IMR-90 (cell line): ENCODE measurements at regions not wholly inside any gene's neighbourhood (a gene's known extent, or its start where the extent isn't known, plus 50 kb on each side); places are given as distances from the start of the nearest gene placed in this dataset.

Source experiments
- ATAC-seq: fragments of 200-7000 bp; cut with Tn5 transposase; 2 replicates; pipeline ENCODE4 v1.9.1; 2020; ENCODE audit warnings: low read depth, mild to moderate bottlenecking, moderate library complexity
- BruUV-seq: library from RNA; stranded (reverse); fragments of 400-500 nt; replicated peaks from 2 replicates; lab custom pipeline; 2021; lab: Mats Ljungman, UMichigan
- CTCF ChIA-PET: fragments of 300-600 bp; formaldehyde crosslinking; extraction: SDS; loops from one replicate; lab custom pipeline; 2021; ENCODE audit warnings: antibody characterized with exemption; lab: Yijun Ruan, JAX
- POLR2A ChIA-PET: fragments of 300-600 bp; sonication (Branson Sonifier 250); formaldehyde crosslinking; loops from one replicate; lab custom pipeline; 2022; ENCODE audit warnings: antibody characterized with exemption; ENCODE audit not compliant: unreplicated experiment; lab: Charles Lee
- DNase-seq: peaks from one replicate; pipeline ENCODE4 v3.0.0; 2013
- H2AFZ ChIP-seq: replicated peaks from 2 replicates; pipeline ENCODE3; 2013; ENCODE audit warnings: low read length, mild to moderate bottlenecking; ENCODE audit not compliant: poor library complexity
- H2AK5ac ChIP-seq: 2 replicates; pipeline ENCODE4 v1.6.1; 2013; ENCODE audit warnings: low read depth, low read length, inconsistent platforms
- H2AK9ac ChIP-seq: replicated peaks from 2 replicates; pipeline ENCODE3; 2013; ENCODE audit warnings: mild to moderate bottlenecking, low read depth, low read length, moderate library complexity; ENCODE audit not compliant: poor library complexity
- H2BK120ac ChIP-seq: 2 replicates; pipeline ENCODE4 v1.6.1; 2013; ENCODE audit warnings: low read depth, low read length, inconsistent platforms
- H2BK15ac ChIP-seq: 3 replicates; pipeline ENCODE4 v1.6.1; 2013; ENCODE audit warnings: low read depth, low read length, inconsistent platforms
- H2BK20ac ChIP-seq: 2 replicates; pipeline ENCODE4 v1.6.1; 2013; ENCODE audit warnings: low read depth, mild to moderate bottlenecking, inconsistent platforms, low read length, moderate library complexity
- H2BK5ac ChIP-seq: 2 replicates; pipeline ENCODE4 v1.6.1; 2013; ENCODE audit warnings: mild to moderate bottlenecking, low read depth, low read length, inconsistent platforms; ENCODE audit not compliant: poor library complexity, severe bottlenecking
- H3K14ac ChIP-seq: replicated peaks from 2 replicates; pipeline ENCODE4 v1.6.1; 2013; ENCODE audit warnings: low read depth, low read length, inconsistent platforms
- H3K18ac ChIP-seq: 2 replicates; pipeline ENCODE4 v1.6.1; 2013; ENCODE audit warnings: low read depth, low read length, control low read depth
- H3K23ac ChIP-seq: 2 replicates; pipeline ENCODE4 v1.6.1; 2013; ENCODE audit warnings: low read depth, low read length, inconsistent platforms
- H3K27ac ChIP-seq: 2 replicates; pipeline ENCODE4 v1.5.1; 2013; ENCODE audit warnings: mild to moderate bottlenecking, control low read depth, low read length; ENCODE audit not compliant: insufficient read depth
- H3K27me3 ChIP-seq: 2 replicates; pipeline ENCODE4 v1.6.1; 2013; ENCODE audit warnings: low read length; ENCODE audit not compliant: control insufficient read depth, insufficient read depth
- H3K36me3 ChIP-seq: 2 replicates; pipeline ENCODE4 v1.6.1; 2013; ENCODE audit warnings: low read length, mixed read lengths; ENCODE audit not compliant: control insufficient read depth, insufficient read depth
- H3K4ac ChIP-seq: 2 replicates; pipeline ENCODE4 v1.6.1; 2013; ENCODE audit warnings: low read depth, low read length, inconsistent platforms
- H3K4me1 ChIP-seq: 2 replicates; pipeline ENCODE4 v1.6.1; 2013; ENCODE audit warnings: low read length, mixed read lengths; ENCODE audit not compliant: control insufficient read depth, insufficient read depth
- H3K4me2 ChIP-seq: 2 replicates; pipeline ENCODE4 v1.6.1; 2013; ENCODE audit warnings: low read depth, mild to moderate bottlenecking, control low read depth, low read length, moderate library complexity
- H3K4me3 ChIP-seq: 2 replicates; pipeline ENCODE4 v1.5.1; 2013; ENCODE audit warnings: low read depth, mild to moderate bottlenecking, control low read depth, low read length, moderate library complexity; ENCODE audit not compliant: insufficient read depth
- H3K56ac ChIP-seq: 2 replicates; pipeline ENCODE4 v1.6.1; 2013; ENCODE audit warnings: low read length, inconsistent platforms; ENCODE audit not compliant: insufficient read depth; ENCODE audit errors: extremely low read depth
- H3K79me1 ChIP-seq, 2 experiments: 2 replicates each; pipeline ENCODE4 v1.6.1; 2013; ENCODE audit warnings: low read length in 2 of 2, inconsistent platforms in 1 of 2, low read depth in 1 of 2
- H3K9ac ChIP-seq: 2 replicates; pipeline ENCODE4 v1.6.1; 2013; ENCODE audit warnings: low read depth, low read length, control low read depth
- H3K9me1 ChIP-seq: 2 replicates; pipeline ENCODE4 v1.6.1; 2013; ENCODE audit warnings: low read length, inconsistent platforms; ENCODE audit not compliant: insufficient read depth
- H3K9me3 ChIP-seq: 2 replicates; pipeline ENCODE4 v1.6.1; 2013; ENCODE audit warnings: low read length; ENCODE audit not compliant: control insufficient read depth, insufficient read depth
- H4K20me1 ChIP-seq: 2 replicates; pipeline ENCODE4 v1.6.1; 2013; ENCODE audit warnings: low read length, inconsistent platforms; ENCODE audit not compliant: insufficient read depth
- H4K5ac ChIP-seq: 2 replicates; pipeline ENCODE4 v1.6.1; 2013; ENCODE audit warnings: mild to moderate bottlenecking, low read depth, low read length, control low read depth
- H4K8ac ChIP-seq, 2 experiments: 2 replicates each; pipeline ENCODE4 v1.6.1; 2013; ENCODE audit warnings: low read depth in 2 of 2, low read length in 2 of 2, control low read depth in 1 of 2, inconsistent platforms in 1 of 2
- H4K91ac ChIP-seq: 2 replicates; pipeline ENCODE4 v1.6.1; 2013; ENCODE audit warnings: low read depth, low read length, inconsistent platforms; ENCODE audit not compliant: insufficient read depth
- BHLHE40 ChIP-seq: fragments of 150-350 bp; IDR thresholded peaks from 2 replicates; pipeline ENCODE4 v1.6.1; 2016; ENCODE audit warnings: mild to moderate bottlenecking, low read depth, low read length
- CEBPB ChIP-seq: IDR thresholded peaks from 2 replicates; pipeline ENCODE4 v1.6.1; 2012; ENCODE audit warnings: low read depth, low read length, improper control_type of control experiment
- CHD1 ChIP-seq: IDR thresholded peaks from 2 replicates; pipeline ENCODE4 v1.6.1; 2012; ENCODE audit warnings: low read depth, low read length, improper control_type of control experiment
- FOS ChIP-seq: fragments of 150-350 bp; IDR thresholded peaks from 2 replicates; pipeline ENCODE4 v1.6.1; 2016; ENCODE audit warnings: low read depth, low read length
- MAFK ChIP-seq: IDR thresholded peaks from 2 replicates; pipeline ENCODE4 v1.6.1; 2012; ENCODE audit warnings: low read depth, low read length, improper control_type of control experiment
- MAZ ChIP-seq: IDR thresholded peaks from 2 replicates; pipeline ENCODE4 v1.6.1; 2012; ENCODE audit warnings: low read depth, mild to moderate bottlenecking, low read length, improper control_type of control experiment, moderate library complexity, borderline replicate concordance
- MXI1 ChIP-seq: IDR thresholded peaks from 2 replicates; pipeline ENCODE4 v1.6.1; 2012; ENCODE audit warnings: low read depth, mild to moderate bottlenecking, low read length, moderate library complexity, borderline replicate concordance
- NFE2L2 ChIP-seq: fragments of 150-350 bp; IDR thresholded peaks from 2 replicates; pipeline ENCODE4 v1.6.1; 2016; ENCODE audit warnings: low read depth, mild to moderate bottlenecking, low read length
- POLR2A ChIP-seq: IDR thresholded peaks from 2 replicates; pipeline ENCODE4 v1.6.1; 2012; ENCODE audit warnings: mild to moderate bottlenecking, low read depth, low read length
- RAD21 ChIP-seq: IDR thresholded peaks from 2 replicates; pipeline ENCODE4 v1.6.1; 2012; ENCODE audit warnings: low read length, improper control_type of control experiment
- RCOR1 ChIP-seq: IDR thresholded peaks from 2 replicates; pipeline ENCODE4 v1.6.1; 2012; ENCODE audit warnings: mild to moderate bottlenecking, low read length, improper control_type of control experiment; ENCODE audit not compliant: insufficient replicate concordance
- RFX5 ChIP-seq: IDR thresholded peaks from 2 replicates; pipeline ENCODE4 v1.8.0; 2012; ENCODE audit warnings: low read depth, mild to moderate bottlenecking, low read length, moderate library complexity
- SMC3 ChIP-seq: fragments of 150-350 bp; IDR thresholded peaks from 2 replicates; pipeline ENCODE4 v1.6.1; 2016; ENCODE audit warnings: low read depth, mild to moderate bottlenecking, antibody characterized with exemption, low read length, moderate library complexity
- WGBS, 2 experiments: methylation state at CpG; one replicate each; pipeline versions ENCODE4 v1.1.5 to v1.1.7; 2013; ENCODE audit warnings: missing lambda C conversion rate in 2 of 2; ENCODE audit not compliant: insufficient read length in 1 of 2; ENCODE audit errors: extremely low coverage in 2 of 2; 5-methylcytosine and 5-hydroxymethylcytosine counted together
- dilution Hi-C: fragments of 300-500 bp; cut with HindIII; formaldehyde crosslinking; loops from one replicate; pipeline ENCODE4 v1.14.3; 2018; ENCODE audit warnings: low sequenced_read_pairs; ENCODE audit not compliant: unreplicated experiment
- in situ Hi-C: fragments of 300-500 bp; cut with MboI; formaldehyde crosslinking; loops from 3 replicates; pipeline ENCODE4 v1.14.3; 2019; ENCODE audit warnings: low sequenced_read_pairs, inconsistent platforms, mixed read lengths
- intact Hi-C: fragments of 100-400 bp; cut with micrococcal nuclease; formaldehyde crosslinking; loops from 2 replicates; pipeline ENCODE4 v1.10.0; 2022
- TF ChIP-seq, protein P1 (sequence below): fragments of 150-350 bp; IDR thresholded peaks from 2 replicates; pipeline ENCODE4 v1.6.1; 2017; ENCODE audit warnings: mild to moderate bottlenecking, antibody characterized with exemption, low read length, low read depth
- TF ChIP-seq, protein P2 (sequence below): conservative IDR thresholded peaks from 2 replicates; pipeline ENCODE4 v1.5.1; 2012; ENCODE audit warnings: mild to moderate bottlenecking, low read depth, low read length, improper control_type of control experiment
- TF ChIP-seq, protein P3 (sequence below): fragments of 150-350 bp; IDR thresholded peaks from 2 replicates; pipeline ENCODE4 v1.6.1; 2016; ENCODE audit warnings: low read depth, mild to moderate bottlenecking, low read length, moderate library complexity, borderline replicate concordance

DNA sequence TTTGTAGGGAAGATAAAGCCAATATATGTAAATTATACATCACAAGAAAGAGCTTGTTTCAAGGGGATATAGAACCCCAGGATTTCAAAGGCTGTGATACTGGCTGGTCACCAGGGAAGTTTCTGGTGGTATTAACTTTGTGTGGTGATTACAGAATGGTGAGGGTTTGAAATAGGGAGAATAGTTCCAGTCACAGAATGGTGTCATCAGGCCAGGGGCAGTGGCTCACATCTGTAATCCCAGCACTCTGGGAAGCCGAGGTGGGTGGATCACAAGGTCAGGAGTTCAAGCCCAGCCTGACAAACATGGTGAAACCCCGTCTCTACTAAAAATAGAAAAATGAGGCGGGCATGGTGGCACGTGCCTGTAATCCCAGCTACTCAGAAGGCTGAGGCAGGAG lies 183.8 kb upstream of the XYLT1 start:
- Histone ChIP-seq H3K79me1 (no peaks in the 10 kb centered on the region), H3K56ac (no peak overlapping the region), H3K4me2 (no peak overlapping the region), H2BK5ac (no peak overlapping the region), H3K27me3 (no peaks in the 10 kb centered on the region; the same call in 1 of the 2 replicates), H3K4me1 (no peaks in the 10 kb centered on the region), H2BK15ac (no peak overlapping the region), H4K5ac (no peak overlapping the region), H4K20me1 (no peaks in the 10 kb centered on the region), H2AK9ac (no peak overlapping the region), H3K4ac (no peak overlapping the region), H3K18ac (no peak overlapping the region), H3K36me3 (no peaks in the 10 kb centered on the region), H4K91ac (no peak overlapping the region), H3K9ac (no peak overlapping the region), H3K9me3 (no peaks in the 10 kb centered on the region), H2BK20ac (no peak overlapping the region), H4K8ac (no peak overlapping the region), H2AFZ (no peak overlapping the region), H2BK120ac (no peak overlapping the region), H3K27ac (no peak overlapping the region), H3K23ac (no peak overlapping the region), H3K9me1 (no peaks in the 10 kb centered on the region), H3K14ac (no peak overlapping the region), H3K4me3 (no peak overlapping the region), H2AK5ac (no peak overlapping the region)
- BruUV-seq: no TSS peak
- DNase-seq (no peak), ATAC-seq (no peak)
- ChIA-PET CTCF (no interaction called here), POLR2A (no interaction called here)
- WGBS, 2 experiments: 20% methylated on average over 1 of the region's 4 CpGs; no CpG with 5 or more reads in 1 of the 2 experiments
- intact Hi-C loops: no loop called here
- TF ChIP-seq MXI1 (no peak), RFX5 (no peak), SMC3 (no peak), CEBPB (no peak), MAFK (no peak), MAZ (no peak), BHLHE40 (no peak), POLR2A (no peak), RCOR1 (no peak), CHD1 (no peak), RAD21 (no peak), FOS (no peak), NFE2L2 (no peak)
- TF ChIP-seq, protein P1, sequence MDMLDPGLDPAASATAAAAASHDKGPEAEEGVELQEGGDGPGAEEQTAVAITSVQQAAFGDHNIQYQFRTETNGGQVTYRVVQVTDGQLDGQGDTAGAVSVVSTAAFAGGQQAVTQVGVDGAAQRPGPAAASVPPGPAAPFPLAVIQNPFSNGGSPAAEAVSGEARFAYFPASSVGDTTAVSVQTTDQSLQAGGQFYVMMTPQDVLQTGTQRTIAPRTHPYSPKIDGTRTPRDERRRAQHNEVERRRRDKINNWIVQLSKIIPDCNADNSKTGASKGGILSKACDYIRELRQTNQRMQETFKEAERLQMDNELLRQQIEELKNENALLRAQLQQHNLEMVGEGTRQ: no peak
- TF ChIP-seq, protein P2, sequence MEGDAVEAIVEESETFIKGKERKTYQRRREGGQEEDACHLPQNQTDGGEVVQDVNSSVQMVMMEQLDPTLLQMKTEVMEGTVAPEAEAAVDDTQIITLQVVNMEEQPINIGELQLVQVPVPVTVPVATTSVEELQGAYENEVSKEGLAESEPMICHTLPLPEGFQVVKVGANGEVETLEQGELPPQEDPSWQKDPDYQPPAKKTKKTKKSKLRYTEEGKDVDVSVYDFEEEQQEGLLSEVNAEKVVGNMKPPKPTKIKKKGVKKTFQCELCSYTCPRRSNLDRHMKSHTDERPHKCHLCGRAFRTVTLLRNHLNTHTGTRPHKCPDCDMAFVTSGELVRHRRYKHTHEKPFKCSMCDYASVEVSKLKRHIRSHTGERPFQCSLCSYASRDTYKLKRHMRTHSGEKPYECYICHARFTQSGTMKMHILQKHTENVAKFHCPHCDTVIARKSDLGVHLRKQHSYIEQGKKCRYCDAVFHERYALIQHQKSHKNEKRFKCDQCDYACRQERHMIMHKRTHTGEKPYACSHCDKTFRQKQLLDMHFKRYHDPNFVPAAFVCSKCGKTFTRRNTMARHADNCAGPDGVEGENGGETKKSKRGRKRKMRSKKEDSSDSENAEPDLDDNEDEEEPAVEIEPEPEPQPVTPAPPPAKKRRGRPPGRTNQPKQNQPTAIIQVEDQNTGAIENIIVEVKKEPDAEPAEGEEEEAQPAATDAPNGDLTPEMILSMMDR: no peak
- TF ChIP-seq, protein P3, sequence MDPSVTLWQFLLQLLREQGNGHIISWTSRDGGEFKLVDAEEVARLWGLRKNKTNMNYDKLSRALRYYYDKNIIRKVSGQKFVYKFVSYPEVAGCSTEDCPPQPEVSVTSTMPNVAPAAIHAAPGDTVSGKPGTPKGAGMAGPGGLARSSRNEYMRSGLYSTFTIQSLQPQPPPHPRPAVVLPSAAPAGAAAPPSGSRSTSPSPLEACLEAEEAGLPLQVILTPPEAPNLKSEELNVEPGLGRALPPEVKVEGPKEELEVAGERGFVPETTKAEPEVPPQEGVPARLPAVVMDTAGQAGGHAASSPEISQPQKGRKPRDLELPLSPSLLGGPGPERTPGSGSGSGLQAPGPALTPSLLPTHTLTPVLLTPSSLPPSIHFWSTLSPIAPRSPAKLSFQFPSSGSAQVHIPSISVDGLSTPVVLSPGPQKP: no peak
- dilution Hi-C loops: no loop called here
- in situ Hi-C loops: no loop called here
